Neural cell (in vitro differentiated cells): ENCODE measurements at regions not wholly inside any gene's neighbourhood (a gene's known extent, or its start where the extent isn't known, plus 50 kb on each side); places are given as distances from the start of the nearest gene placed in this dataset.

Experiments used
- EZH2 ChIP-seq: fragments of 200-600, 300-800 bp; shearing (Covaris generic), sonication (generic); IDR thresholded peaks from 2 replicates; pipeline ENCODE4 v1.6.1; 2014; ENCODE audit warnings: antibody characterized with exemption, low read length, borderline replicate concordance, mild to moderate bottlenecking; ENCODE audit not compliant: insufficient read depth, poor library complexity, severe bottlenecking
- MXI1 ChIP-seq: fragments of 450-650 bp; conservative IDR thresholded peaks from 2 replicates; pipeline ENCODE4 v1.6.1; 2014; ENCODE audit warnings: antibody characterized with exemption, mild to moderate bottlenecking; ENCODE audit not compliant: poor library complexity, severe bottlenecking
- SMC3 ChIP-seq: fragments of 450-650 bp; conservative IDR thresholded peaks from 2 replicates; pipeline ENCODE4 v1.6.1; 2014; ENCODE audit warnings: antibody characterized with exemption, mild to moderate bottlenecking, moderate library complexity; ENCODE audit not compliant: poor library complexity
- TAF1 ChIP-seq: IDR thresholded peaks from 2 replicates; pipeline ENCODE4 v1.6.1; 2012; ENCODE audit warnings: low read depth
- TF ChIP-seq, protein P1 (sequence below): fragments of 450-650 bp; IDR thresholded peaks from 2 replicates; pipeline ENCODE4 v1.5.1; 2014; ENCODE audit warnings: antibody characterized with exemption, mild to moderate bottlenecking, moderate library complexity; ENCODE audit not compliant: poor library complexity, severe bottlenecking
- TF ChIP-seq, protein P2 (sequence below): IDR thresholded peaks from 2 replicates; pipeline ENCODE4 v1.6.1; 2012; ENCODE audit warnings: borderline replicate concordance

DNA sequence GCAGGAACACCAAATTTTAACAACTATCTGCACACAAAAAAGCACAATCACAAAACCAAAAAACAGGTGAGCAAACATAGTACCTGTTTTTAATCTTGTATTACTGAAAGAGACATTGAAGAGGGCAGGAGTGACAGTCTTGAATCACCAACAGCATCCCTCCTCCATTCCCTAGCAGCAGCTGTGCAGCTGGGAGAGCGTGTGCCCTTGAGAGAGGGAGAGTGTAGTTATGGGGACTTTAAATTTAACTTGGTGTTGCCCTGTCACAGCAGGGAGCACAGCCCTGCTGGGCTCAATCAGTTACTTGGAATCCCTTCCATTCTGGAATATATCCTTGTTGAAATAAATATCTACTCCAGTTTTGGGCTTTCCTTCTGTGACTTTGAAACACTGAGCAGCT, 1938.7 kb upstream of the NUDT12 start:
- TF ChIP-seq EZH2 (no peak), SMC3 (no peak), MXI1 (no peak), TAF1 (no peak)
- TF ChIP-seq, protein P1, sequence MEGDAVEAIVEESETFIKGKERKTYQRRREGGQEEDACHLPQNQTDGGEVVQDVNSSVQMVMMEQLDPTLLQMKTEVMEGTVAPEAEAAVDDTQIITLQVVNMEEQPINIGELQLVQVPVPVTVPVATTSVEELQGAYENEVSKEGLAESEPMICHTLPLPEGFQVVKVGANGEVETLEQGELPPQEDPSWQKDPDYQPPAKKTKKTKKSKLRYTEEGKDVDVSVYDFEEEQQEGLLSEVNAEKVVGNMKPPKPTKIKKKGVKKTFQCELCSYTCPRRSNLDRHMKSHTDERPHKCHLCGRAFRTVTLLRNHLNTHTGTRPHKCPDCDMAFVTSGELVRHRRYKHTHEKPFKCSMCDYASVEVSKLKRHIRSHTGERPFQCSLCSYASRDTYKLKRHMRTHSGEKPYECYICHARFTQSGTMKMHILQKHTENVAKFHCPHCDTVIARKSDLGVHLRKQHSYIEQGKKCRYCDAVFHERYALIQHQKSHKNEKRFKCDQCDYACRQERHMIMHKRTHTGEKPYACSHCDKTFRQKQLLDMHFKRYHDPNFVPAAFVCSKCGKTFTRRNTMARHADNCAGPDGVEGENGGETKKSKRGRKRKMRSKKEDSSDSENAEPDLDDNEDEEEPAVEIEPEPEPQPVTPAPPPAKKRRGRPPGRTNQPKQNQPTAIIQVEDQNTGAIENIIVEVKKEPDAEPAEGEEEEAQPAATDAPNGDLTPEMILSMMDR = no peak
- TF ChIP-seq, protein P2, sequence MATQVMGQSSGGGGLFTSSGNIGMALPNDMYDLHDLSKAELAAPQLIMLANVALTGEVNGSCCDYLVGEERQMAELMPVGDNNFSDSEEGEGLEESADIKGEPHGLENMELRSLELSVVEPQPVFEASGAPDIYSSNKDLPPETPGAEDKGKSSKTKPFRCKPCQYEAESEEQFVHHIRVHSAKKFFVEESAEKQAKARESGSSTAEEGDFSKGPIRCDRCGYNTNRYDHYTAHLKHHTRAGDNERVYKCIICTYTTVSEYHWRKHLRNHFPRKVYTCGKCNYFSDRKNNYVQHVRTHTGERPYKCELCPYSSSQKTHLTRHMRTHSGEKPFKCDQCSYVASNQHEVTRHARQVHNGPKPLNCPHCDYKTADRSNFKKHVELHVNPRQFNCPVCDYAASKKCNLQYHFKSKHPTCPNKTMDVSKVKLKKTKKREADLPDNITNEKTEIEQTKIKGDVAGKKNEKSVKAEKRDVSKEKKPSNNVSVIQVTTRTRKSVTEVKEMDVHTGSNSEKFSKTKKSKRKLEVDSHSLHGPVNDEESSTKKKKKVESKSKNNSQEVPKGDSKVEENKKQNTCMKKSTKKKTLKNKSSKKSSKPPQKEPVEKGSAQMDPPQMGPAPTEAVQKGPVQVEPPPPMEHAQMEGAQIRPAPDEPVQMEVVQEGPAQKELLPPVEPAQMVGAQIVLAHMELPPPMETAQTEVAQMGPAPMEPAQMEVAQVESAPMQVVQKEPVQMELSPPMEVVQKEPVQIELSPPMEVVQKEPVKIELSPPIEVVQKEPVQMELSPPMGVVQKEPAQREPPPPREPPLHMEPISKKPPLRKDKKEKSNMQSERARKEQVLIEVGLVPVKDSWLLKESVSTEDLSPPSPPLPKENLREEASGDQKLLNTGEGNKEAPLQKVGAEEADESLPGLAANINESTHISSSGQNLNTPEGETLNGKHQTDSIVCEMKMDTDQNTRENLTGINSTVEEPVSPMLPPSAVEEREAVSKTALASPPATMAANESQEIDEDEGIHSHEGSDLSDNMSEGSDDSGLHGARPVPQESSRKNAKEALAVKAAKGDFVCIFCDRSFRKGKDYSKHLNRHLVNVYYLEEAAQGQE = no peak
